Mesendoderm (in vitro differentiated cells): ENCODE measurements at regions not wholly inside any gene's neighbourhood (a gene's known extent, or its start where the extent isn't known, plus 50 kb on each side); places are given as distances from the start of the nearest gene placed in this dataset.

Experiments
- DNase-seq: peaks from one replicate; pipeline ENCODE4 v3.0.0; 2013
- H2AK5ac ChIP-seq: 2 replicates; pipeline ENCODE4 v1.6.1; 2013; ENCODE audit warnings: low read length, inconsistent platforms
- H2BK120ac ChIP-seq: 2 replicates; pipeline ENCODE4 v1.6.1; 2013; ENCODE audit warnings: low read depth, mild to moderate bottlenecking, low read length, moderate library complexity, mixed read lengths
- H2BK15ac ChIP-seq: replicated peaks from 2 replicates; pipeline ENCODE4 v1.6.1; 2013; ENCODE audit warnings: low read depth, mild to moderate bottlenecking, moderate library complexity
- H2BK5ac ChIP-seq: 2 replicates; pipeline ENCODE4 v1.6.1; 2013; ENCODE audit warnings: low read length, inconsistent platforms
- H3K18ac ChIP-seq: 2 replicates; pipeline ENCODE4 v1.6.1; 2013; ENCODE audit warnings: mild to moderate bottlenecking, low read length, mixed read lengths
- H3K23ac ChIP-seq: one replicate; pipeline ENCODE4 v1.6.1; 2013; ENCODE audit warnings: low read length
- H3K27ac ChIP-seq: 2 replicates; pipeline ENCODE4 v1.5.1; 2013; ENCODE audit warnings: low read depth, mild to moderate bottlenecking, inconsistent platforms, low read length, moderate library complexity
- H3K27me3 ChIP-seq: 2 replicates; pipeline ENCODE4 v1.6.1; 2013; ENCODE audit warnings: low read length, control low read depth, mild to moderate bottlenecking, inconsistent platforms; ENCODE audit not compliant: insufficient read depth, poor library complexity
- H3K36me3 ChIP-seq: 2 replicates; pipeline ENCODE4 v1.6.1; 2013; ENCODE audit warnings: low read length, inconsistent platforms; ENCODE audit not compliant: control insufficient read depth, insufficient read depth
- H3K4ac ChIP-seq: one replicate; pipeline ENCODE4 v1.6.1; 2013; ENCODE audit warnings: low read depth, mild to moderate bottlenecking, low read length, moderate library complexity
- H3K4me1 ChIP-seq: 2 replicates; pipeline ENCODE4 v1.6.1; 2013; ENCODE audit warnings: low read depth, low read length, inconsistent platforms; ENCODE audit not compliant: control insufficient read depth
- H3K4me2 ChIP-seq: 2 replicates; pipeline ENCODE4 v1.6.1; 2013; ENCODE audit warnings: low read length
- H3K4me3 ChIP-seq: 2 replicates; pipeline ENCODE4 v1.5.1; 2013; ENCODE audit warnings: mild to moderate bottlenecking, low read length
- H3K56ac ChIP-seq: one replicate; pipeline ENCODE4 v1.6.1; 2013; ENCODE audit warnings: low read length
- H3K79me1 ChIP-seq: 2 replicates; pipeline ENCODE4 v1.6.1; 2013; ENCODE audit warnings: low read length, inconsistent platforms
- H3K79me2 ChIP-seq: 2 replicates; pipeline ENCODE4 v1.6.1; 2013; ENCODE audit warnings: mild to moderate bottlenecking, low read length; ENCODE audit not compliant: control insufficient read depth, insufficient read depth
- H3K9ac ChIP-seq: 2 replicates; pipeline ENCODE4 v1.6.1; 2013; ENCODE audit warnings: low read length, inconsistent platforms
- H4K5ac ChIP-seq: one replicate; pipeline ENCODE4 v1.6.1; 2013; ENCODE audit warnings: low read length
- H4K8ac ChIP-seq: one replicate; pipeline ENCODE4 v1.6.1; 2013; ENCODE audit warnings: low read depth, mild to moderate bottlenecking, control low read depth, low read length, moderate library complexity
- WGBS: extraction: QIAGEN DNeasy Blood & Tissue Kit; methylation state at CpG from one replicate; pipeline ENCODE4 v1.1.7; 2013; ENCODE audit warnings: low lambda C conversion rate, missing lambda C conversion rate; ENCODE audit not compliant: insufficient coverage; ENCODE audit errors: extremely low coverage; 5-methylcytosine and 5-hydroxymethylcytosine counted together

- H4K8ac ChIP-seq = no peak overlapping the region
- H3K4me1 ChIP-seq = no peaks in the 10 kb centered on the region
- no peak overlapping the region for H4K5ac ChIP-seq
- H3K4me3 ChIP-seq = no peak overlapping the region
- H3K4ac ChIP-seq = no peak overlapping the region
- H3K18ac ChIP-seq = no peak overlapping the region
- no peak overlapping the region for H2BK120ac ChIP-seq
- no peak overlapping the region for H2BK5ac ChIP-seq
- no peak overlapping the region for H2BK15ac ChIP-seq
- H3K79me1 ChIP-seq = no peaks in the 10 kb centered on the region
- H3K27me3 ChIP-seq = no peaks in the 10 kb centered on the region
- no peak overlapping the region for H3K56ac ChIP-seq
- H2AK5ac ChIP-seq = no peak overlapping the region
- no peak overlapping the region for H3K27ac ChIP-seq
- WGBS = no CpG with 5 or more reads among the region's 5 CpGs
- no peak overlapping the region for H3K9ac ChIP-seq
- no peaks in the 10 kb centered on the region for H3K36me3 ChIP-seq
- no peak overlapping the region for H3K4me2 ChIP-seq
- DNase-seq = no peak
- no peaks in the 10 kb centered on the region for H3K79me2 ChIP-seq
- no peak overlapping the region for H3K23ac ChIP-seq
Observed at GRCh38 chr5:175388531-175388930, 55.5 kb downstream of the DRD1 start.

- H4K5ac ChIP-seq = no peak overlapping the region
- no peaks in the 10 kb centered on the region for H3K79me2 ChIP-seq
- DNase-seq = peak; percentile 66
- no peak overlapping the region for H2AK5ac ChIP-seq
- H3K4me1 ChIP-seq = no peaks in the 10 kb centered on the region
- no peak overlapping the region for H3K4me3 ChIP-seq
- H3K36me3 ChIP-seq = no peaks in the 10 kb centered on the region
- no peaks in the 10 kb centered on the region for H3K79me1 ChIP-seq
- no peak overlapping the region for H3K9ac ChIP-seq
- H2BK5ac ChIP-seq = no peak overlapping the region
- no peaks in the 10 kb centered on the region for H3K27me3 ChIP-seq
- no peak overlapping the region for H3K23ac ChIP-seq
- no peak overlapping the region for H3K4ac ChIP-seq
- WGBS = no CpG with 5 or more reads among the region's 2 CpGs
- H4K8ac ChIP-seq = no peak overlapping the region
- no peak overlapping the region for H2BK120ac ChIP-seq
- no peak overlapping the region for H3K4me2 ChIP-seq
- H3K56ac ChIP-seq = no peak overlapping the region
- no peak overlapping the region for H3K27ac ChIP-seq
- H2BK15ac ChIP-seq = no peak overlapping the region
- H3K18ac ChIP-seq = no peak overlapping the region
Observed at GRCh38 chr5:175387144-175387543, 56.8 kb downstream of the DRD1 start.

GRCh38 chr5:175386526-175386925 is 57.5 kb downstream of the DRD1 start:
- Histone ChIP-seq H3K9ac (no peak overlapping the region), H2BK5ac (no peak overlapping the region), H2BK120ac (no peak overlapping the region), H4K5ac (no peak overlapping the region), H3K79me1 (no peaks in the 10 kb centered on the region), H3K23ac (no peak overlapping the region), H3K27ac (no peak overlapping the region), H2AK5ac (no peak overlapping the region), H3K56ac (no peak overlapping the region), H3K79me2 (no peaks in the 10 kb centered on the region), H3K4me3 (no peak overlapping the region), H2BK15ac (no peak overlapping the region), H3K27me3 (no peaks in the 10 kb centered on the region), H3K4me1 (no peaks in the 10 kb centered on the region), H3K4ac (no peak overlapping the region), H3K18ac (no peak overlapping the region), H3K4me2 (no peak overlapping the region), H3K36me3 (no peaks in the 10 kb centered on the region), H4K8ac (no peak overlapping the region)
- DNase-seq = no peak
- no CpG with 5 or more reads among the region's 2 CpGs for WGBS

GRCh38 chr5:175385691-175386362 is 58.2 kb downstream of the DRD1 start:
- Histone ChIP-seq H3K27me3 (no peaks in the 10 kb centered on the region), H3K23ac (no peak overlapping the region), H3K79me2 (no peaks in the 10 kb centered on the region), H3K4ac (no peak overlapping the region), H3K79me1 (no peaks in the 10 kb centered on the region), H3K4me1 (no peaks in the 10 kb centered on the region), H2BK5ac (no peak overlapping the region), H2BK120ac (no peak overlapping the region), H4K5ac (no peak overlapping the region), H4K8ac (no peak overlapping the region), H3K36me3 (no peaks in the 10 kb centered on the region), H3K4me2 (no peak overlapping the region), H3K18ac (no peak overlapping the region), H2AK5ac (no peak overlapping the region), H3K56ac (no peak overlapping the region), H3K27ac (no peak overlapping the region), H3K9ac (no peak overlapping the region), H2BK15ac (no peak overlapping the region), H3K4me3 (no peak overlapping the region)
- no CpG with 5 or more reads among the region's 9 CpGs for WGBS
- DNase-seq = no peak

GRCh38 chr5:175384724-175385552 is 59.0 kb downstream of the DRD1 start:
- no peak overlapping the region for H4K8ac ChIP-seq
- H3K79me1 ChIP-seq = no peaks in the 10 kb centered on the region
- H3K4me2 ChIP-seq = no peak overlapping the region
- H3K18ac ChIP-seq = no peak overlapping the region
- no peak overlapping the region for H3K4me3 ChIP-seq
- H3K23ac ChIP-seq = no peak overlapping the region
- H2BK15ac ChIP-seq = no peak overlapping the region
- H3K27ac ChIP-seq = no peak overlapping the region
- H2BK120ac ChIP-seq = no peak overlapping the region
- no peak overlapping the region for H3K56ac ChIP-seq
- H4K5ac ChIP-seq = no peak overlapping the region
- H3K9ac ChIP-seq = no peak overlapping the region
- H2BK5ac ChIP-seq = no peak overlapping the region
- H3K79me2 ChIP-seq = no peaks in the 10 kb centered on the region
- DNase-seq = no peak
- no peaks in the 10 kb centered on the region for H3K36me3 ChIP-seq
- WGBS = no CpG with 5 or more reads among the region's 2 CpGs
- no peaks in the 10 kb centered on the region for H3K27me3 ChIP-seq
- no peak overlapping the region for H2AK5ac ChIP-seq
- no peaks in the 10 kb centered on the region for H3K4me1 ChIP-seq
- H3K4ac ChIP-seq = no peak overlapping the region
